HUES64 (cell line): ENCODE measurements at regions not wholly inside any gene's neighbourhood (a gene's known extent, or its start where the extent isn't known, plus 50 kb on each side); places are given as distances from the start of the nearest gene placed in this dataset.
A peak's percentile ranks its signal among the peaks of the same experiment; 100 is the strongest.
"Not testable (repeated sequence)": the region's sequence is repeated elsewhere in the genome, so short reads cannot be mapped to it uniquely, and the experiment has no call there.

ENCODE experiments used
- H3K27ac ChIP-seq: 2 replicates; pipeline ENCODE4 v1.7.0; 2013; ENCODE audit warnings: low read depth, low read length, inconsistent platforms
- H3K27me3 ChIP-seq: 2 replicates; pipeline ENCODE4 v1.6.1; 2013; ENCODE audit warnings: mild to moderate bottlenecking, low read length; ENCODE audit not compliant: insufficient read depth
- H3K36me3 ChIP-seq: 2 replicates; pipeline ENCODE4 v1.6.1; 2013; ENCODE audit warnings: mild to moderate bottlenecking, low read length; ENCODE audit not compliant: insufficient read depth
- H3K4me1 ChIP-seq: 2 replicates; pipeline ENCODE4 v1.6.1; 2013; ENCODE audit warnings: mild to moderate bottlenecking, low read length, moderate library complexity; ENCODE audit not compliant: insufficient read depth
- H3K4me3 ChIP-seq: 2 replicates; pipeline ENCODE4 v1.5.1; 2013; ENCODE audit warnings: mild to moderate bottlenecking, low read length, moderate library complexity
- H3K9ac ChIP-seq: 2 replicates; pipeline ENCODE4 v1.6.1; 2013; ENCODE audit warnings: mild to moderate bottlenecking, low read depth, low read length
- H3K9me3 ChIP-seq: 2 replicates; pipeline ENCODE4 v1.6.1; 2013; ENCODE audit warnings: low read depth, low read length; ENCODE audit not compliant: insufficient read depth
- WGBS: fragments of 150-250, 120-280 bp; methylation state at CpG from one replicate; pipeline ENCODE4 v1.1.7; 2013; ENCODE audit warnings: missing lambda C conversion rate; 5-methylcytosine and 5-hydroxymethylcytosine counted together

GRCh38 chr3:18713577-18713951 lies 288.4 kb upstream of the SATB1 start:
- no peaks in the 10 kb centered on the region for H3K9me3 ChIP-seq
- no peak overlapping the region for H3K27ac ChIP-seq
- WGBS, result 77% methylated on average over 2 of the region's 2 CpGs
- no peaks in the 10 kb centered on the region for H3K36me3 ChIP-seq
- no peak overlapping the region for H3K4me3 ChIP-seq
- H3K27me3 ChIP-seq, result no peaks in the 10 kb centered on the region
- H3K4me1 ChIP-seq, result no peaks in the 10 kb centered on the region
- H3K9ac ChIP-seq, result no peak overlapping the region

- H3K4me3 ChIP-seq, result no peak overlapping the region
- H3K4me1 ChIP-seq, result no peaks in the 10 kb centered on the region
- 82% methylated on average over 6 of the region's 6 CpGs for WGBS
- H3K9me3 ChIP-seq, result no peaks in the 10 kb centered on the region
- no peaks in the 10 kb centered on the region for H3K36me3 ChIP-seq
- H3K27ac ChIP-seq, result no peak overlapping the region
- no peak overlapping the region for H3K9ac ChIP-seq
- H3K27me3 ChIP-seq, result no peaks in the 10 kb centered on the region
Observed at GRCh38 chr3:18712713-18713576, 287.8 kb upstream of the SATB1 start.

GRCh38 chr3:18704326-18704725 lies 279.2 kb upstream of the SATB1 start:
- H3K4me1 ChIP-seq, result no peaks in the 10 kb centered on the region
- no peak overlapping the region for H3K27ac ChIP-seq
- H3K9me3 ChIP-seq, result peaks cover 2% of the 10 kb centered on the region; the same call in 1 of the 2 replicates
- H3K27me3 ChIP-seq, result no peaks in the 10 kb centered on the region
- H3K36me3 ChIP-seq, result no peaks in the 10 kb centered on the region
- no peak overlapping the region for H3K9ac ChIP-seq
- no peak overlapping the region for H3K4me3 ChIP-seq

- Histone ChIP-seq H3K27ac (no peak overlapping the region), H3K4me1 (no peaks in the 10 kb centered on the region), H3K9me3 (peaks cover 2% of the 10 kb centered on the region; the same call in 1 of the 2 replicates), H3K36me3 (no peaks in the 10 kb centered on the region), H3K9ac (no peak overlapping the region), H3K4me3 (no peak overlapping the region), H3K27me3 (no peaks in the 10 kb centered on the region)
Observed at GRCh38 chr3:18703798-18704197, 278.7 kb upstream of the SATB1 start.

GRCh38 chr3:18693588-18694329 lies 268.6 kb upstream of the SATB1 start:
- H3K27ac ChIP-seq, H3K36me3 ChIP-seq, H3K4me1 ChIP-seq, H3K27me3 ChIP-seq, H3K9me3 ChIP-seq: not testable (repeated sequence)
- Histone ChIP-seq H3K9ac (peak overlapping the region; percentile 69; the same call in 1 of the 2 replicates), H3K4me3 (peak overlapping the region; percentile 45)
- 69% methylated on average over 31 of the region's 33 CpGs for WGBS

- H3K36me3 ChIP-seq, result no peaks in the 10 kb centered on the region
- H3K9ac ChIP-seq, result no peak overlapping the region
- no peaks in the 10 kb centered on the region for H3K9me3 ChIP-seq
- no peak overlapping the region for H3K4me3 ChIP-seq
- WGBS, result 88% methylated on average over 2 of the region's 4 CpGs
- H3K27me3 ChIP-seq, result no peaks in the 10 kb centered on the region
- H3K27ac ChIP-seq, result no peak overlapping the region
- H3K4me1 ChIP-seq, result no peaks in the 10 kb centered on the region
Observed at GRCh38 chr3:18687286-18687685, 262.1 kb upstream of the SATB1 start.

GRCh38 chr3:18683900-18684299 lies 258.8 kb upstream of the SATB1 start:
- no peaks in the 10 kb centered on the region for H3K9me3 ChIP-seq

GRCh38 chr3:18681818-18682345 lies 256.7 kb upstream of the SATB1 start:
- no peak overlapping the region for H3K9ac ChIP-seq
- no peak overlapping the region for H3K4me3 ChIP-seq
- no peaks in the 10 kb centered on the region for H3K36me3 ChIP-seq
- no peaks in the 10 kb centered on the region for H3K9me3 ChIP-seq
- H3K4me1 ChIP-seq, result no peaks in the 10 kb centered on the region
- no peaks in the 10 kb centered on the region for H3K27me3 ChIP-seq
- no peak overlapping the region for H3K27ac ChIP-seq
- WGBS, result 87% methylated on average over 3 of the region's 3 CpGs

More at GRCh38 chr3:18683900-18684299, 258.8 kb upstream of the SATB1 start:
- Histone ChIP-seq H3K9ac (no peak overlapping the region), H3K27me3 (no peaks in the 10 kb centered on the region), H3K4me1 (no peaks in the 10 kb centered on the region), H3K27ac (no peak overlapping the region), H3K36me3 (no peaks in the 10 kb centered on the region), H3K4me3 (no peak overlapping the region)

- no peaks in the 10 kb centered on the region for H3K36me3 ChIP-seq
- H3K9ac ChIP-seq, result no peak overlapping the region
- WGBS, result 95% methylated on average over 3 of the region's 3 CpGs
Observed at GRCh38 chr3:18680758-18681157, 255.6 kb upstream of the SATB1 start.

GRCh38 chr3:18679238-18679637 lies 254.1 kb upstream of the SATB1 start:
- Histone ChIP-seq H3K9ac (no peak overlapping the region), H3K4me1 (no peaks in the 10 kb centered on the region), H3K4me3 (no peak overlapping the region), H3K27me3 (no peaks in the 10 kb centered on the region), H3K27ac (no peak overlapping the region), H3K9me3 (no peaks in the 10 kb centered on the region), H3K36me3 (no peaks in the 10 kb centered on the region)
- 92% methylated on average over 4 of the region's 4 CpGs for WGBS

More at GRCh38 chr3:18680758-18681157, 255.6 kb upstream of the SATB1 start:
- Histone ChIP-seq H3K9me3 (no peaks in the 10 kb centered on the region), H3K4me1 (no peaks in the 10 kb centered on the region), H3K27me3 (no peaks in the 10 kb centered on the region), H3K27ac (no peak overlapping the region), H3K4me3 (no peak overlapping the region)

- Histone ChIP-seq H3K4me1 (no peaks in the 10 kb centered on the region), H3K9ac (no peak overlapping the region), H3K27ac (no peak overlapping the region), H3K27me3 (no peaks in the 10 kb centered on the region), H3K36me3 (no peaks in the 10 kb centered on the region), H3K4me3 (no peak overlapping the region), H3K9me3 (no peaks in the 10 kb centered on the region)
Observed at GRCh38 chr3:18675197-18675596, 250.1 kb upstream of the SATB1 start.
